HepG2 (cell line): ENCODE measurements at regions not wholly inside any gene's neighbourhood (a gene's known extent, or its start where the extent isn't known, plus 50 kb on each side); places are given as distances from the start of the nearest gene placed in this dataset.

Experiments
- ATAC-seq: fragments of 200-7000 bp; cut with Tn5 transposase; 3 replicates; pipeline ENCODE4 v1.9.1; 2020; ENCODE audit warnings: mild to moderate bottlenecking, moderate library complexity
- BruUV-seq: library from RNA; stranded (reverse); fragments of 400-500 nt; replicated peaks from 2 replicates; lab custom pipeline; 2021; lab: Mats Ljungman, UMichigan
- CTCF ChIA-PET: fragments of 300-600 bp; formaldehyde crosslinking; extraction: SDS; loops from one replicate; lab custom pipeline; 2021; ENCODE audit warnings: low total read pairs, inconsistent platforms, low intra/inter-chr PET ratio; lab: Yijun Ruan, JAX
- POLR2A ChIA-PET: fragments of 350-600 bp; sonication (Branson Sonifier 250); formaldehyde crosslinking; loops from one replicate; lab custom pipeline; 2020; ENCODE audit warnings: antibody characterized with exemption, inconsistent platforms; lab: Yijun Ruan, JAX
- DNase-seq: peaks from one replicate; pipeline ENCODE4 v3.0.0-alpha.2; 2015; ENCODE audit warnings: low spot score
- FAIRE-seq: peaks from 3 replicates; lab custom pipeline; 2011; peaks lifted over from hg19 to GRCh38; lab: Jason Lieb, UNC
- H2AFZ ChIP-seq: one replicate; pipeline ENCODE4 v1.6.1; 2011; ENCODE audit warnings: low read length, inconsistent platforms
- H3K27ac ChIP-seq: fragments of 300-600 bp; 3 replicates; pipeline ENCODE4 v1.8.0; 2011; ENCODE audit warnings: mixed run types, mild to moderate bottlenecking, mixed read lengths, low read length, inconsistent platforms; ENCODE audit not compliant: insufficient read depth; ENCODE audit errors: extremely low read length
- H3K27me3 ChIP-seq, 2 experiments: fragments of 200-600 bp in 1 of 2; 2 replicates in 1 of 2; 3 replicates in 1 of 2; pipeline versions ENCODE4 v1.6.0 to v1.8.0; 2011; ENCODE audit warnings: low read length in 2 of 2, mild to moderate bottlenecking in 2 of 2, moderate library complexity in 2 of 2, inconsistent platforms in 1 of 2; ENCODE audit not compliant: insufficient read depth in 2 of 2, control insufficient read depth in 1 of 2
- H3K36me3 ChIP-seq, 2 experiments: fragments of 200-600 bp in 1 of 2; replicated peaks in 1 of 2; 2 replicates in 1 of 2; 3 replicates in 1 of 2; pipeline versions ENCODE4 v1.5.1 to v1.8.0; 2011; ENCODE audit warnings: low read length in 2 of 2, inconsistent platforms in 1 of 2; ENCODE audit not compliant: insufficient read depth in 2 of 2, control insufficient read depth in 1 of 2
- H3K4me1 ChIP-seq: 2 replicates; pipeline ENCODE4 v1.5.1; 2012; ENCODE audit warnings: low read length, inconsistent platforms; ENCODE audit not compliant: insufficient read depth
- H3K4me2 ChIP-seq: 2 replicates; pipeline ENCODE4 v1.6.0; 2011; ENCODE audit warnings: low read depth, low read length, inconsistent platforms
- H3K4me3 ChIP-seq, 3 experiments: fragments of 200-600 bp in 1 of 3; sonication (generic), shearing (Covaris generic) in 1 of 3; replicated peaks in 1 of 3; 2 replicates each; pipeline ENCODE4 v1.5.1; 2011 to 2016; ENCODE audit warnings: low read length in 3 of 3, inconsistent platforms in 2 of 3, low read depth in 2 of 3, mild to moderate bottlenecking in 2 of 3, control low read depth in 1 of 3, mixed read lengths in 1 of 3; ENCODE audit not compliant: insufficient read depth in 1 of 3
- H3K79me2 ChIP-seq: one replicate; pipeline ENCODE4 v1.6.1; 2011; ENCODE audit warnings: low read length, inconsistent platforms; ENCODE audit not compliant: insufficient read depth
- H3K9ac ChIP-seq: 2 replicates; pipeline ENCODE4 v1.6.0; 2011; ENCODE audit warnings: mild to moderate bottlenecking, low read depth, low read length, inconsistent platforms; ENCODE audit not compliant: insufficient read depth
- H3K9me3 ChIP-seq: 2 replicates; pipeline ENCODE4 v1.5.1; 2012; ENCODE audit warnings: mild to moderate bottlenecking, low read length
- H4K20me1 ChIP-seq: 2 replicates; pipeline ENCODE4 v1.6.0; 2011; ENCODE audit warnings: inconsistent platforms, mild to moderate bottlenecking, low read length, moderate library complexity; ENCODE audit not compliant: insufficient read depth
- CEBPZ ChIP-seq: IDR thresholded peaks from 2 replicates; pipeline ENCODE4 v1.6.1; 2012; ENCODE audit warnings: low read length, improper control_type of control experiment
- ELF1 ChIP-seq: sonication (generic); formaldehyde crosslinking; IDR thresholded peaks from 2 replicates; pipeline ENCODE4 v1.4.0; 2020; ENCODE audit warnings: missing genetic modification reagents
- ISL2 ChIP-seq: sonication (generic); formaldehyde crosslinking; IDR thresholded peaks from 2 replicates; pipeline ENCODE4 v1.5.0; 2020; ENCODE audit warnings: missing genetic modification reagents
- ISX ChIP-seq: sonication (generic); formaldehyde crosslinking; conservative IDR thresholded peaks from 2 replicates; pipeline ENCODE4 v1.5.0; 2020; ENCODE audit warnings: missing genetic modification reagents
- MYC ChIP-seq: sonication (generic); formaldehyde crosslinking; IDR thresholded peaks from 2 replicates; pipeline ENCODE4 v1.9.0; 2021; ENCODE audit warnings: missing genetic modification reagents, borderline replicate concordance
- MZF1 ChIP-seq: sonication (generic); formaldehyde crosslinking; IDR thresholded peaks from 2 replicates; pipeline ENCODE4 v1.8.1; 2023; ENCODE audit warnings: mild to moderate bottlenecking, missing genetic modification reagents, borderline replicate concordance
- RNF2 ChIP-seq: fragments of 450-650 bp; conservative IDR thresholded peaks from 2 replicates; pipeline ENCODE4 v1.6.1; 2016; ENCODE audit warnings: low read depth
- SATB2 ChIP-seq: sonication (generic); formaldehyde crosslinking; IDR thresholded peaks from 2 replicates; pipeline ENCODE4 v1.5.0; 2020; ENCODE audit warnings: missing genetic modification reagents
- TEAD3 ChIP-seq: optimal IDR thresholded peaks from 2 replicates; pipeline ENCODE3; 2016; ENCODE audit warnings: borderline replicate concordance
- XRCC5 ChIP-seq: fragments of 200-400 bp; formaldehyde crosslinking; optimal IDR thresholded peaks from 2 replicates; pipeline ENCODE3; 2017; ENCODE audit warnings: mild to moderate bottlenecking, low read length
- ZFP36L1 ChIP-seq: sonication (generic); formaldehyde crosslinking; IDR thresholded peaks from 2 replicates; pipeline ENCODE4 v1.8.0; 2022; ENCODE audit warnings: mild to moderate bottlenecking, missing genetic modification reagents, moderate library complexity
- ZNF160 ChIP-seq: sonication (generic); formaldehyde crosslinking; IDR thresholded peaks from 2 replicates; pipeline ENCODE4 v1.8.0; 2022; ENCODE audit warnings: mild to moderate bottlenecking, inconsistent platforms, missing genetic modification reagents
- ZNF17 ChIP-seq: sonication (generic); formaldehyde crosslinking; IDR thresholded peaks from 2 replicates; pipeline ENCODE4 v1.5.0; 2020; ENCODE audit warnings: mild to moderate bottlenecking, missing genetic modification reagents
- WGBS: methylation state at CpG from one replicate; pipeline ENCODE4 v1.1.6; 2017; ENCODE audit warnings: low lambda C conversion rate; 5-methylcytosine and 5-hydroxymethylcytosine counted together
- in situ Hi-C: cut with HindIII; loops from 2 replicates; pipeline ENCODE4 v1.10.0; 2017; ENCODE audit warnings: low pct_unique_long_range_greater_than_20kb; ENCODE audit not compliant: extremely low pct_ligation_motif_present
- intact Hi-C: fragments of 100-400 bp; cut with micrococcal nuclease; formaldehyde crosslinking; loops from one replicate; pipeline ENCODE4 v1.10.0; 2022; ENCODE audit not compliant: unreplicated experiment
- TF ChIP-seq, protein P1 (sequence below): sonication (generic); formaldehyde crosslinking; IDR thresholded peaks from 2 replicates; pipeline ENCODE4 v1.5.0; 2020; ENCODE audit warnings: missing genetic modification reagents
- TF ChIP-seq, protein P2 (sequence below), 2 experiments: fragments of 450-650 bp in 1 of 2; sonication (generic) in 1 of 2; formaldehyde crosslinking; IDR thresholded peaks; 2 replicates each; pipeline versions ENCODE4 v1.5.0 to v1.8.0; 2020 to 2022; ENCODE audit warnings: mild to moderate bottlenecking in 1 of 2, missing genetic modification reagents in 1 of 2

- POLR2A ChIA-PET, result no interaction called here
- no peak for FAIRE-seq
Measured at GRCh38 chr5:107270561-107270960, 400.2 kb downstream of the EFNA5 start.

More at GRCh38 chr5:107270561-107270960, 400.2 kb downstream of the EFNA5 start:
- Histone ChIP-seq H3K36me3 (no peaks in the 10 kb centered on the region), H3K9ac (no peak overlapping the region), H3K27me3 (no peaks in the 10 kb centered on the region), H3K9me3 (no peaks in the 10 kb centered on the region), H3K79me2 (no peaks in the 10 kb centered on the region), H3K4me2 (no peak overlapping the region), H3K4me1 (no peaks in the 10 kb centered on the region), H3K4me3 (no peak overlapping the region), H4K20me1 (no peaks in the 10 kb centered on the region), H3K27ac (no peak overlapping the region), H2AFZ (no peak overlapping the region)
- DNase-seq (no peak), ATAC-seq (no peak)
- in situ Hi-C loops, result no loop called here
- intact Hi-C loops, result no loop called here
- BruUV-seq, result no TSS peak
- CTCF ChIA-PET, result no interaction called here
- TF ChIP-seq XRCC5, result no peak
- no peak for TF ChIP-seq CEBPZ
- TF ChIP-seq, protein P1, sequence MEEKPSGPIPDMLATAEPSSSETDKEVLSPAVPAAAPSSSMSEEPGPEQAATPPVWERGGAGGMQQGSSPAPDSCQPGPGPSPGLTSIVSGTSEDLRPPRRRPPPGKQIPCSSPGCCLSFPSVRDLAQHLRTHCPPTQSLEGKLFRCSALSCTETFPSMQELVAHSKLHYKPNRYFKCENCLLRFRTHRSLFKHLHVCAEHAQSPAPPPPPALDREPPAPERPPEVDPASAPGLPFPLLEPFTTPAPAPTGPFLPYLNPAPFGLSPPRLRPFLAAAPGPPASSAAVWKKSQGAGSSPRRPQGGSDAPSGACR (CRISPR knock-in tag), result no peak
- TF ChIP-seq, protein P2, sequence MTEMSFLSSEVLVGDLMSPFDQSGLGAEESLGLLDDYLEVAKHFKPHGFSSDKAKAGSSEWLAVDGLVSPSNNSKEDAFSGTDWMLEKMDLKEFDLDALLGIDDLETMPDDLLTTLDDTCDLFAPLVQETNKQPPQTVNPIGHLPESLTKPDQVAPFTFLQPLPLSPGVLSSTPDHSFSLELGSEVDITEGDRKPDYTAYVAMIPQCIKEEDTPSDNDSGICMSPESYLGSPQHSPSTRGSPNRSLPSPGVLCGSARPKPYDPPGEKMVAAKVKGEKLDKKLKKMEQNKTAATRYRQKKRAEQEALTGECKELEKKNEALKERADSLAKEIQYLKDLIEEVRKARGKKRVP (CRISPR knock-in tag; IDR thresholded peaks at IDR 0.05), result no peak
- no peak for TF ChIP-seq MYC (CRISPR knock-in tag)
- TF ChIP-seq ISL2, result no peak
- no peak for TF ChIP-seq MZF1 (CRISPR knock-in tag)
- TF ChIP-seq ZNF160 (CRISPR knock-in tag), result no peak
- no peak for TF ChIP-seq ELF1 (CRISPR knock-in tag)
- TF ChIP-seq SATB2 (CRISPR knock-in tag), result no peak
- no peak for TF ChIP-seq ZNF17 (CRISPR knock-in tag)
- no peak for TF ChIP-seq ISX (CRISPR knock-in tag)
- TF ChIP-seq ZFP36L1 (CRISPR knock-in tag), result no peak
- no peak for TF ChIP-seq TEAD3 (CRISPR knock-in tag)
- TF ChIP-seq RNF2, result no peak
- WGBS, result 0% methylated on average over 1 of the region's 1 CpG
